ENCODE measurements at regions not wholly inside any gene's neighbourhood (a gene's known extent, or its start where the extent isn't known, plus 50 kb on each side); places are given as distances from the start of the nearest gene placed in this dataset.
"Not testable (repeated sequence)": the region's sequence is repeated elsewhere in the genome, so short reads cannot be mapped to it uniquely, and the experiment has no call there.

GRCh38 chr12:92061061-92061460 lies 84.6 kb downstream of the BTG1 start:
- TF ChIP-seq, protein P1, sequence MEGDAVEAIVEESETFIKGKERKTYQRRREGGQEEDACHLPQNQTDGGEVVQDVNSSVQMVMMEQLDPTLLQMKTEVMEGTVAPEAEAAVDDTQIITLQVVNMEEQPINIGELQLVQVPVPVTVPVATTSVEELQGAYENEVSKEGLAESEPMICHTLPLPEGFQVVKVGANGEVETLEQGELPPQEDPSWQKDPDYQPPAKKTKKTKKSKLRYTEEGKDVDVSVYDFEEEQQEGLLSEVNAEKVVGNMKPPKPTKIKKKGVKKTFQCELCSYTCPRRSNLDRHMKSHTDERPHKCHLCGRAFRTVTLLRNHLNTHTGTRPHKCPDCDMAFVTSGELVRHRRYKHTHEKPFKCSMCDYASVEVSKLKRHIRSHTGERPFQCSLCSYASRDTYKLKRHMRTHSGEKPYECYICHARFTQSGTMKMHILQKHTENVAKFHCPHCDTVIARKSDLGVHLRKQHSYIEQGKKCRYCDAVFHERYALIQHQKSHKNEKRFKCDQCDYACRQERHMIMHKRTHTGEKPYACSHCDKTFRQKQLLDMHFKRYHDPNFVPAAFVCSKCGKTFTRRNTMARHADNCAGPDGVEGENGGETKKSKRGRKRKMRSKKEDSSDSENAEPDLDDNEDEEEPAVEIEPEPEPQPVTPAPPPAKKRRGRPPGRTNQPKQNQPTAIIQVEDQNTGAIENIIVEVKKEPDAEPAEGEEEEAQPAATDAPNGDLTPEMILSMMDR (conservative IDR thresholded peaks at IDR 0.05), result no peak
- H3K27ac ChIP-seq, result no peak overlapping the region

DNA sequence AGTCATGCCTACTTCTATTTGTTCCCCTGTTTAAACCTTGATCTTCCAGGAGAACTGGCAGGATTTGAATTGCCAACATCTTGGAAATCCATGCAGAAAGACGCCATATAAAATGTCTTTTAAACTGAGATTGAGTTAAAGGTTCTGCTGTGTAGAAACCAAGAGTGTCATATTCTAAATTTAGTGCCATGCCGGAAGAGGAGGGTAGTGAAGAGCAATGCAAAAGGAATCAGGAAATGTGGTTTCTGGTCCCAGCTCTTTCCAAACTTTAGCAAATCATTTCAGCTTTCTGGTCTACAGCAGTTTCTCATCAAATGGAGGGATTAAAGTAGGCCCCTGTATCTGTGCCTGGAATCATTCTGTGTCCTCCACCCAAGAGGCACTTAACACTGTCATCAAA lies 85.7 kb downstream of the BTG1 start:
- H3K27ac ChIP-seq, result no peak overlapping the region
- TF ChIP-seq, protein P1 (conservative IDR thresholded peaks at IDR 0.05), result no peak

DNA sequence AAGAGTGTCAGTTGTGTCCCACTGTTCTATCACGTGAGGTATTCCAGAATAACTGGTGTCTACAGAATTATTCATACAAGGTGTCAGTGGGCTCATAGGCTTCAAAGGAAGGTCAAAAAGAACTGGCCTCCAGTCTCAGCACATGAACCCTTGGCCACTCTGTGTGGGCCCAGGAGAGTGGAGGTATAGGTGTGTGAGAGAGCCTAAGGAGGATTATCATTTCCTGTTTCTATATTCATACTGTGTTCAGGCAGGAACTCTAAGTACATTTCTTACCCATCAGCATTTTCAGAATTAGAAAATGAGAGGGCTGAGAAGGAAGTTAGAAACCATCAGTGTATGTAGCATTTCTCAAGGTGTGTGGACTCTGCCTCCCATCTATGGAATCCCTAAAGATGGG lies 87.0 kb downstream of the BTG1 start:
- no peak overlapping the region for H3K27ac ChIP-seq
- TF ChIP-seq, protein P1 (conservative IDR thresholded peaks at IDR 0.05), result no peak

DNA sequence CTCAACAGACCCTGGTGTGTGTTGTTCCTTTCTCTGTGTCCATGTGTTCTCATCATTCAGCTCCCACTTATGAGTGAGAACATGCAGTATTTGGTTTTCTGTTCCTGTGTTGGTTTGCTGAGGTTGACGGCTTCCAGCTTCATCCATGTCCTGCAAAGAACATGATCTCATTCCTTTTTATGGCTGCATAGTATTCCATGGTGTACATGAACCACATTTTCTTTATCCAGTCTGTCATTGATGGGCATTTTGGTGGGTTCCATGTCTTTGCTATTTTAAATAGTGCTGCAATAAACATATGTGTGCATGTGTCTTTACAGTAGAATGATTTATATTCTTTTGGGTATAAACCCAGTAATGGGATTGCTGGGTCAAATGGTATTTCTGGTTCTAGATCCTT lies 88.9 kb downstream of the BTG1 start:
- H3K27ac ChIP-seq, result not testable (repeated sequence)

DNA sequence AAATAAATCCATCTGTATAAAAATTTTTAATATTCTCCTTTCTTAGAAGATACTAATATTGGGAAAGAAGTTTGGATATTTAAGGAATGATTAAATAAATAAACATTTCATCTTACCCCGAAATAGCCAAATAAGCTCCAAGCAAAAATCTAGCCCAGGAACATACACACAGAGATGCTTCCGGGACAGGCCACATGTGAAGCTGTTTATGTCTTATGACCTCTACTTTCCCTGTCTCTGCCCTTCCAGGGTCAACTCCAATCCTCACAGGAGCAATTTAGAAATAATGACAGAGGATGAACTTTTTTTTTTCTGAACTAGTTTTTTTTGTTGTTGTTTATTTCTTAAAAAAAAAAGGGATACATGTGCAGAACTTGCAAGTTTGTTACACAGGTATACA lies 89.4 kb downstream of the BTG1 start:
- TF ChIP-seq, protein P1 (conservative IDR thresholded peaks at IDR 0.05), result no peak
- H3K27ac ChIP-seq, result no peak overlapping the region

DNA sequence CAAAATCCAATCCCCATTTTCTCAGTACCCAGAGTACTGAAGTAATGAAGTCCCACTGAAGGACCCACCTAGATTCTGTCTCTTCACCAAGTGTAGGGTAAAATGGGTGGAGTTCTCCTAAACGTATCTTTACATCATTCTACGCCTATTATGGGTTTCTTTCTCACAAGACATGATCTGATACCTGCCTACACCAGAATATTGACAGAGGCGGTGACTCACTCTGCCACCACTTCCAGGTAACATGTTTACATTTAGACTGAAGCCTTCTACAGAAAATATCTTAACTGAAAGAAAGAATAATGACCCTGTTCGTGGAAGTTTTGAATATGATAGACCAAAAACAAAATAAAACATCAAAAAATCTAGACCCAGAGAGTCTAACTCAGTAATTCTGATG lies 89.8 kb downstream of the BTG1 start:
- H3K27ac ChIP-seq, result no peak overlapping the region
- TF ChIP-seq, protein P1 (conservative IDR thresholded peaks at IDR 0.05), result no peak

- no peak overlapping the region for H3K27ac ChIP-seq
- TF ChIP-seq, protein P1 (conservative IDR thresholded peaks at IDR 0.05), result no peak
Measured at GRCh38 chr12:92051441-92051840, 94.2 kb downstream of the BTG1 start.

GRCh38 chr12:92049403-92049802 lies 96.2 kb downstream of the BTG1 start:
- no peak overlapping the region for H3K27ac ChIP-seq
- TF ChIP-seq, protein P1 (conservative IDR thresholded peaks at IDR 0.05), result no peak
